ENCODE measurements at regions not wholly inside any gene's neighbourhood (a gene's known extent, or its start where the extent isn't known, plus 50 kb on each side); places are given as distances from the start of the nearest gene placed in this dataset.
"Not testable (repeated sequence)": the region's sequence is repeated elsewhere in the genome, so short reads cannot be mapped to it uniquely, and the experiment has no call there.

DNA sequence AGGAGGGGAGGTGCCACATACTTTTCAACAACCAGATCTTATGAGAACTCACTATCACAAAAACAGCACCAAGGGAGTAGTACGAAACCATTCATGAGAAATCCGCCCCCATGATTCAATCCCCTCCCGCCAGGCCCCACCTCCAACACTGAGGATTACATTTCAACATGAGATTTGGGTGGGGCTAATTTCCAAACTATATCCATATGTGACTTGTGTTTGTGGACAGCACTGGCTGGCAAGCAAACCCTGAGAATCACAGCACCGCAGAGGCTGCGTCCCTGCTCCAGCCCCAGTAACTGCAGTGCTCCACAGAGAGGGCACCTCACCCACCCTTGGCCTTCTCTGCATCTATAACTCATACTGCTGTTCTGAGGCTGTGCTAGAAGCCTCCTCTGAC is 211.2 kb upstream of the PODXL start:
- DNase-seq (no peak), ATAC-seq (ENCODE audit: low read depth) (no peak)
- Mint-ChIP-seq H3K27me3 (peaks cover 5% of the 10 kb centered on the region), H3K9me3 (no peaks in the 10 kb centered on the region), H3K4me3 (no peak overlapping the region), H3K4me1 (no peaks in the 10 kb centered on the region), H3K36me3 (ENCODE audit: low read depth) (no peaks in the 10 kb centered on the region), H3K27ac (no peak overlapping the region)
- intact Hi-C loops (cut with micrococcal nuclease): no loop called here
- TF ChIP-seq, protein P1, sequence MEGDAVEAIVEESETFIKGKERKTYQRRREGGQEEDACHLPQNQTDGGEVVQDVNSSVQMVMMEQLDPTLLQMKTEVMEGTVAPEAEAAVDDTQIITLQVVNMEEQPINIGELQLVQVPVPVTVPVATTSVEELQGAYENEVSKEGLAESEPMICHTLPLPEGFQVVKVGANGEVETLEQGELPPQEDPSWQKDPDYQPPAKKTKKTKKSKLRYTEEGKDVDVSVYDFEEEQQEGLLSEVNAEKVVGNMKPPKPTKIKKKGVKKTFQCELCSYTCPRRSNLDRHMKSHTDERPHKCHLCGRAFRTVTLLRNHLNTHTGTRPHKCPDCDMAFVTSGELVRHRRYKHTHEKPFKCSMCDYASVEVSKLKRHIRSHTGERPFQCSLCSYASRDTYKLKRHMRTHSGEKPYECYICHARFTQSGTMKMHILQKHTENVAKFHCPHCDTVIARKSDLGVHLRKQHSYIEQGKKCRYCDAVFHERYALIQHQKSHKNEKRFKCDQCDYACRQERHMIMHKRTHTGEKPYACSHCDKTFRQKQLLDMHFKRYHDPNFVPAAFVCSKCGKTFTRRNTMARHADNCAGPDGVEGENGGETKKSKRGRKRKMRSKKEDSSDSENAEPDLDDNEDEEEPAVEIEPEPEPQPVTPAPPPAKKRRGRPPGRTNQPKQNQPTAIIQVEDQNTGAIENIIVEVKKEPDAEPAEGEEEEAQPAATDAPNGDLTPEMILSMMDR (IDR thresholded peaks at IDR 0.05): no peak
- CTCF ChIA-PET: no interaction called here
- POLR2A ChIA-PET: no interaction called here

DNA sequence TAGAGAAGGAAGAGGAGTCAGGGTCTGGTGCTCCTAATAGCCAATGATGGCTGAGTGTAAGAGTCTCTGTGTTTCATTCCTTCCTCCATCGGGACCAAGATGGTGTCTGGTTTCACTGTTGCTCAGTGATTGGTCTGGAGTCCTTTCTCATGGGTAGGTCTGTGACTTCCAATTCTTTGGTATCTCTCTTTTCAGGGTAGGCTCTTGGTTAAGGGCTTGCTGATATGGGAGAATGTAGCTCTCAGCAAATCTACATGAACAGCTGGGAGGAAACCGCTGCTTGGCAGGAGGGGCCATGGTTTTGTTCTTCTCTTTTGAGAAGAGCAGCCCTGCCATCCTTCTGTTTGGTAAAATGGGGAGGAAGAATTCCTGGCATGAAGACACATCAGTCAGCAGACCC is 209.1 kb upstream of the PODXL start:
- CTCF ChIA-PET: no interaction called here
- Mint-ChIP-seq H3K27ac (no peak overlapping the region), H3K9me3 (no peaks in the 10 kb centered on the region), H3K4me1 (no peaks in the 10 kb centered on the region), H3K36me3 (ENCODE audit: low read depth) (no peaks in the 10 kb centered on the region), H3K27me3 (peaks cover 12% of the 10 kb centered on the region), H3K4me3 (no peak overlapping the region)
- POLR2A ChIA-PET: no interaction called here
- ATAC-seq (ENCODE audit: low read depth) (no peak), DNase-seq (no peak)
- intact Hi-C loops (cut with micrococcal nuclease): no loop called here
- TF ChIP-seq, protein P1 (IDR thresholded peaks at IDR 0.05): no peak

DNA sequence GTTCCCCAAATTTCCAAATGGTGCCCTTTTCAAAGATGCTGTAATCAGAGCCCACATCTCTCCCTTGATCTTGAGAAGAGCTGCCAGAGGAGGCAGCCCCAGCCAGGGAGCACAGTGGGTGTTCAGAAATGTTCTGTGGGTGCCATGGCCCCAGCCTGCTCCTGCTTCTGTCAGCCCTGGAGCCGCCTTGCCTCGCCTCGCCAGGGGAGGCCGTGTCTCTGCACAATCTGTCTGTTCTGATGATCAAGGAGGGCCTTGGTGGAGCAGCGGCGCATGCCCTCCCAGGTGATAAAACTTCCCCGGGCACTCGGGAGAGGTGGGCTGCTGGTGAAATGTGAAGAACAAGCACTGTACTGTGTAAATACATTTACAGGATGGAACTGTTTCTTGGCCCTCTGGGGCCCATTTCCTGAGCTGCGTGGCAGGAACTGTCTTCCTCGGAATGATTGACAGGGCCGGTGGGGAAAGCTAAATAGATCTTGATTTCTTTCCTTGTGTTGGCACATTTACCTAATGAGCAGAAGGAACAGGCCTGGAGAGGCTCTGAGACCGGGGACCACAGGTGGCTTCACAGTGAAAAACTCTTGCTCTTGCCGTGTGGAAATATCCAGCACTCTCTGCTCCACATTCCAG is 207.8 kb upstream of the PODXL start:
- ChIA-PET POLR2A (no interaction called here), CTCF (no interaction called here)
- H3K27me3 Mint-ChIP-seq: peaks cover 16% of the 10 kb centered on the region
- DNase-seq (no peak), ATAC-seq (ENCODE audit: low read depth) (no peak)
- no peak overlapping the region for H3K27ac Mint-ChIP-seq
- H3K4me1 Mint-ChIP-seq: no peaks in the 10 kb centered on the region
- H3K9me3 Mint-ChIP-seq: no peaks in the 10 kb centered on the region
- H3K36me3 Mint-ChIP-seq (ENCODE audit: low read depth): no peaks in the 10 kb centered on the region
- TF ChIP-seq, protein P1 (IDR thresholded peaks at IDR 0.05): no peak
- H3K4me3 Mint-ChIP-seq: no peak overlapping the region
- intact Hi-C loops (cut with micrococcal nuclease): no loop called here

DNA sequence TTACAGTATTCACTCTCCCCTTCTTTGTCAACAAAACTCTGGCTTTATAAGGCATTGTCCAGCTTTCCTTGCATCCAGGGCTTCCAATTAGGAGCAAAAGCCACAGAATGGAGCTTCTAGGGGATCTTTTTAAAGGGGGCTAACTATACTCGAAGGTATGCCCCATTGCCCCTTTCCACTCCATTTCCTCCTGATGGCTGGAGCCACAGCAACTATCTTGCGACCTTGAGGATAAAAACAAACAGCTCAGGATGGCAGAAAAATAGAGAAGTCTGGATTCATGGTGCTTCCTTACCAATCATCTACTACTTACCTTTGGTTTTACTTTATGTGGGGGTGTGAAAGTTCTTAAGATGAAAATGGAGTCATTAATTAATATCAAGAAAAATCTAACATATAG is 206.3 kb upstream of the PODXL start:
- no peaks in the 10 kb centered on the region for H3K9me3 Mint-ChIP-seq
- peaks cover 19% of the 10 kb centered on the region for H3K27me3 Mint-ChIP-seq
- no peaks in the 10 kb centered on the region for H3K4me1 Mint-ChIP-seq
- CTCF ChIA-PET: no interaction called here
- H3K36me3 Mint-ChIP-seq (ENCODE audit: low read depth): no peaks in the 10 kb centered on the region
- H3K27ac Mint-ChIP-seq: no peak overlapping the region
- H3K4me3 Mint-ChIP-seq: no peak overlapping the region
- POLR2A ChIA-PET: no interaction called here
- TF ChIP-seq, protein P1 (IDR thresholded peaks at IDR 0.05): no peak
- ATAC-seq (ENCODE audit: low read depth) (no peak), DNase-seq (no peak)
- intact Hi-C loops (cut with micrococcal nuclease): no loop called here

DNA sequence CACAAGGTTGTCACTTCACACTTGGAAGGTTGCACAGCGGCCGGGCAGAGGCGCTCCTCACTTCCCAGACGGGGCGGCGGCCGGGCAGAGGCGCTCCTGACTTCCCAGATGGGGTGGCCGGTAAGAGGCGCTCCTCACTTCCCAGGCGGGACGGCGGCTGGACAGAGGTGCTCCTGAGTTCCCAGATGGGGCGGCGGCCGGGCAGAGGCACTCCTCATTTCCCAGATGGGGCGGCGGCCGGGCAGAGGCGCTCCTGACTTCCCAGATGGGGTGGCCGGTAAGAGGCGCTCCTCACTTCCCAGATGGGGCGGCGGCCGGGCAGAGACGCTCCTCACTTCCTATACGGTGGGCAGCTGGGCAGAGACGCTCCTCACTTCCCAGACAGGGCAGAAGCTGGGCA is 199.4 kb upstream of the PODXL start:
- ATAC-seq (ENCODE audit: low read depth); POLR2A ChIA-PET; DNase-seq; CTCF ChIA-PET; H3K36me3 Mint-ChIP-seq (ENCODE audit: low read depth); H3K9me3 Mint-ChIP-seq; H3K4me3 Mint-ChIP-seq; intact Hi-C loops (cut with micrococcal nuclease); H3K27ac Mint-ChIP-seq; H3K4me1 Mint-ChIP-seq: not testable (repeated sequence)
- H3K27me3 Mint-ChIP-seq: peaks cover 16% of the 10 kb centered on the region

DNA sequence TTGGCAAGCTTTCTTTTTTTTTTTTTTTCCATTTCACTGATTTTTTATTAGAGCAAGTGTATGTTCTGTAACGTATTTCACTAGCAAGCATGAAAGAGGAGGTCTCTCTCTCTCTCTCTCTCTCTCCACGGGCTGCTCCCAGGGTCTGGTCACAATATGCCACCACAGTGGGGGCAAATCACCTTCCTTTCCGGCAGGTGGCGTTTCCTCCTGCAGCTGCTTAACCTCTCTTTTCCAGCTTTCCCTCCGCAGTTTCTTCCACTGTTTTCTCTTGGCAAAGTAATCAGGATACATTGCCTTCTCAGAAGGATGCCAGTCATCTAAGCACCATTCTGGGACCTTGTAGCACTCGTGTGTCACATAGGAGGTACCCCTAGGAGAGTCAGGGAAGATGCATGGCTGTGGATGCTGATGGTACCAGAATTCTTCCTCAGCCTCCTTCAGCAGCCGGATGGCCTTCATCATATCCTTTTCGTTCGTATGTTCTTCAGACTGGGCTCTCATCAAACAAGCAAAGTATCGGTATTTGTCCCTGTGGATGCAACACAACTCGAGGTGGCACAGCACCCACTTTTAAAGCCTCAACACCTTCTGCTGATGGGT is 197.3 kb upstream of the PODXL start:
- intact Hi-C loops (cut with micrococcal nuclease): no loop called here
- Mint-ChIP-seq H3K4me3 (no peak overlapping the region), H3K27ac (no peak overlapping the region)

More for the DNA sequence above, 197.3 kb upstream of the PODXL start:
- peaks cover 11% of the 10 kb centered on the region for H3K27me3 Mint-ChIP-seq
- H3K36me3 Mint-ChIP-seq (ENCODE audit: low read depth): no peaks in the 10 kb centered on the region
- ChIA-PET CTCF (no interaction called here), POLR2A (no interaction called here)
- ATAC-seq (ENCODE audit: low read depth): no peak
- H3K9me3 Mint-ChIP-seq: peaks cover 2% of the 10 kb centered on the region
- DNase-seq: no peak
- no peaks in the 10 kb centered on the region for H3K4me1 Mint-ChIP-seq
- TF ChIP-seq, protein P1 (IDR thresholded peaks at IDR 0.05): no peak
